Erythroblast (primary cell): ENCODE measurements at regions not wholly inside any gene's neighbourhood (a gene's known extent, or its start where the extent isn't known, plus 50 kb on each side); places are given as distances from the start of the nearest gene placed in this dataset.

Experiments used
- GATA1 ChIP-seq: IDR thresholded peaks from 2 replicates; pipeline ENCODE4 v1.6.1; 2011; ENCODE audit warnings: low read depth, mild to moderate bottlenecking, control low read depth, low read length, moderate library complexity
- POLR2A ChIP-seq: IDR thresholded peaks from 2 replicates; pipeline ENCODE4 v1.6.1; 2011; ENCODE audit warnings: mild to moderate bottlenecking, low read length

GRCh38 chr18:39602131-39602530, 2036.5 kb upstream of the CELF4 start:
- TF ChIP-seq POLR2A: no peak
- TF ChIP-seq GATA1: no peak
